ENCODE measurements at regions not wholly inside any gene's neighbourhood (a gene's known extent, or its start where the extent isn't known, plus 50 kb on each side); places are given as distances from the start of the nearest gene placed in this dataset.
A peak's percentile ranks its signal among the peaks of the same experiment; 100 is the strongest.
"Not testable (repeated sequence)": the region's sequence is repeated elsewhere in the genome, so short reads cannot be mapped to it uniquely, and the experiment has no call there.

DNA sequence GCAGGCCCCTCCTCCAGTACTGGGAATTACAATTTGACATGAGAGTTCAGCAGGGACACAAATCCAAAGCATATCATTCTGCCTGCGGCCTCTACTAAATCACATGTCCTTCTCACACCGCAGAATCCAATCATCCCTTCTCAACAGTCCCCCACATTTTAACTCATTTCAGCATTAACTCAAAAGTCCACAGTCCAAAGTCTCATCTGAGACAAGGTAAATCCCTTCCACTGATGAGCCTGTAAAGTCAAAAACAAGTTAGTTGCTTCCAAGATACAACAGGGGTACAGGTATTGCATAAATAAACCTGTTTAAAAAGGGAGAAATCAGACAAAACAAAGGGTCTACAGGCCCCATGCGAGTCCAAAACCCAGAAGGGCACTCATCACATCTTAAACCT is 64.0 kb downstream of the EBNA1BP2 start:
- DNase-seq (ENCODE audit: low read depth in 3 of 3), result no peak

DNA sequence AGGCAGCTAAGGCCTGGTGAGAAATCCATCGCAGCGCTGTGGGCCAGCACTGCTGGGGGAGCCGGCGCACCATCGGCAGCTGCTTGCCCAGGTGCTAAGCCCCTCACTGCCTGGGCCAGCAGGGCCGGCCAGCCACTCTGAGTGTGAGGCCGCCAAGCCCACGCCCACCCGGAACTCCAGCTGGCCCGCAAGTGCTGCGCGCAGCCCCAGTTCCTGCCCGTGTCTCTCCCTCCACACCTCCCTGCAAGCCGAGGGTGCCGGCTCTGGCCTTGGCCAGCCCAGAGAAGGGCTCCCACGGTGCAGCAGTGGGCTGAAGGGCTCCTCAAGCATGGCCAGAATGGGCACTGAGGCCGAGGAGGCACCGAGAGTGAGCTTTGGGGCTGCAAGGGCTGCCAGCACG is 64.4 kb downstream of the EBNA1BP2 start:
- DNase-seq (ENCODE audit: low read depth in 3 of 3), result no peak

DNA sequence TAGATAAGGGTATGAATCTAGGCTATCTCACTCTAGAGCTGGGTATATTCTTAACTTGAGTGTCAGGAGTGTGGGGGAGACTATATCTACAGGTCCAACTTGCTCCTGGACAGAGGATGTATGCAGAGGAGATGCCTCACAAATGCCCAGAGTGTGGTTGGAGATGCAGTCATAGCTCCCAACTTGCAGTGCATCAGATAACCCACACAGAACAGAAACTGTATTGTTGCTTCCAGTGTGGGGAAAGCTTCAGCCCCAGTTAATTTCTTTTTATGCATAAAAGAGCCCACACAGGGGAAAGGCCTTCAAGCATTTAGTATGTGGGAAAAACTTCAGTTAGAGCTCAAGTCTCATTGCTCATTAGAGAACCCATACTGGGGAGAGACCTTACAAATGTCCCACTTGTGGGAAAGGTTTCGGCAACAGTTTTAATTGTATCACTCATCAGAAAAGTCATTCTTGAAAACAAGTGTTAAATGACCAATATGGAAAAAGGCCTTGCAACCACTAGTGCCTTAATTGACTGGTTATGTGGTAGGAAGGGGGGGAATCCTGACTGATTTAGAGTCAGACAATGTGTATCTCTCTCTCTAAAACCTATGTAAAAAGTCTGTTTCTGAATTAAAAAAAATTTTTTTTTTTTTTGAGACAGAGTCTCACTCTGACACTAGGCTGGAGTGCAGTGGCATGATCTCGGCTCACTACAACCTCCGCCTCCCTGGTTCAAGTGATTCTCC is 67.9 kb downstream of the EBNA1BP2 start:
- no peak for DNase-seq (ENCODE audit: low read depth in 3 of 3)

GRCh38 chr1:43101061-43101460 is 71.0 kb downstream of the EBNA1BP2 start:
- no peak for DNase-seq (ENCODE audit: low read depth in 3 of 3)

DNA sequence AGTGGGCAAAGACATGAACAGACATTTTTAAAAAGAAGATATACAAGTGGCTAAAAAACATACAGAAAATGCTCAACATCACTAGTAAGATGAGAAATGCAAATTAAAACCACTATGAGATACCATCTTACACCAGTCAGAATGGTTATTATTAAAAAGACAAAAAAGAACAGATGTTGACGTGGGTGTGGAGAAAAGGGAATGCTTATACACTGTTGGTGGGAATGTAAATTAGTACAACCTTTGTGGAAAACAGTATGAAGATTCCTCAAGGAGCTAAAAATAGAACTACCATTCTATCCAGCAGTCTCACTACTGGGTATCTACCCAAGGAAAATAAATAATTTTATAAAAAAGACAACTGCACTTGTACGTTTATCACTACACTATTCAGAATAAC is 73.9 kb downstream of the EBNA1BP2 start:
- DNase-seq (ENCODE audit: low read depth in 3 of 3), result no peak

GRCh38 chr1:43096528-43096927 is 75.6 kb downstream of the EBNA1BP2 start:
- not testable (repeated sequence) for DNase-seq (ENCODE audit: low read depth in 3 of 3)

DNA sequence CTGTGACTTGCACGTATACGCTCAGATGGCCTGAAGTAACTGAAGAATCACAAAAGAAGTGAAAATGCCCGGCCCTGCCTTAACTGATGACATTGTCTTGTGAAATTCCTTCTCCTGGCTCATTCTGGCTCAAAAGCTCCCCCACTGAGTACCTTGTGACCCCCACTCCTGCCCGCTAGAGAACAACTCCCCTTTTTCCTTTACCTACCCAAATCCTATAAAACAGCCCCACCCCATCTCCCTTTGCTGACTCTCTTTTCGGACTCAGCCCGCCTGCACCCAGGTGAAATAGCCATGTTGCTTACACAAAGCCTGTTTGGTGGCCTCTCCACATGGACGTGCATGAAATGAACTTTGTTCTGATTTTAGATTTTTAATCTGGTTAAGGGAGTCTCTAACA is 81.3 kb downstream of the EBNA1BP2 start:
- DNase-seq (ENCODE audit: low read depth in 3 of 3), result not testable (repeated sequence)

DNA sequence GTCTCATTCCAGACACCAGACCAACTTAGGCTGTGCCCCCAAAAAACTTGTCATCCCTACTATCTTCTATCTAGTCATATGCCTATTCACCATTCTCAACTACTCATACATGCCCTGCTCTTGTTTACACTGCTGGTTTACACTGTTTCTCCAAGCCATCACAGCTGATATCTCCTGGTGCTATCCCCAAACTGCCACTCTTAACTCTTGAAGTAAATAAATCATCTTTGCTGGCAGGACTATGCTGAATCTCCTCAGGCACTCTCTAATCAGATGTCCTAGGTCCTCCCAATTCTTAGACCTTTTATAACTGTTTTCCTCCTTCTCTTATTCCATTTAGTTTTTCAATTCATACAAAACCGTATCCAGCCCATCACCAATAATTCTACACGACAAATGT is 81.9 kb downstream of the EBNA1BP2 start:
- DNase-seq (ENCODE audit: low read depth in 3 of 3), result not testable (repeated sequence)

DNA sequence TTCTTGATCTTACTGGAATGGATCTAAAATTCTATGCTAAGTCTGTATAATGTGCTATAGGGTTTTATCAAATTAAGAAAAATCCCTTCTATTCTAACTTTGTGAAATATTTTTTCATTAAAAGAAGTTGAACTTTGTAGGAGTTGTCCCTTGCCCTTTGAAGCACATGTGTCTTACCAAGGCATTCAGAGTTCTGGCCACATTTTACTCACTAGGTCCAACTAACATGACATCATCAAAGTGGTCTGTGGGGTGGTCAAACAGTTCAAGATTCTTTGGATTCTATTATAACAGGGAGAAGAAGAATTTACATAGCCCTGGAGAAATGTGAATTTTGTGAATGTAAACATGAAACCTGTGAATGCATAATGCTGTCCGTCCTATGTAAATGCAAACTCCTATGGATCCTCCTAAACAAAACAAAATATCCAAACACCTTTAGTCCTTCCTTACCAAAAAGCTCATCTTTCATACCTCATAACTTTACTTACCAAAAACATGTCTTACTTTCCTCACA is 88.7 kb downstream of the EBNA1BP2 start:
- DNase-seq (ENCODE audit: low read depth in 3 of 3), result no peak

DNA sequence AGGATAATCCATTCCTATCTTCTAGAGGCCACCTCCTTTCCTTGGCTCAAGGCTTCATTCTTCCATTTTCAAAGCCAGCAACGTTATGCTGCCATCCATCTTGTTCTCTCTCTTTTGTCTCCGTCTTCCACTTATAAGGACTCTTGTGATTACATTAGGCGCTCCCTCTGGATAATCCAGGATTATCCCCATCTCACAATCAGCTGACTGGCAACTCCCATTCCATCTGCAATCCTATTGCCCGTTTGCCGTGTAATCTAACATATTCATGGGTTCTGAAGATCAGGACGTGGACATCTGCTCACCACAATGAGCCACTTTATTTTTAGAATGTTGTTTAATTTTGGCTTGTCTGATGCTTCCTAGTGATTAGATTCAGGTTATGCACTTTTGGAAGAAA is 89.3 kb downstream of the EBNA1BP2 start:
- DNase-seq (ENCODE audit: low read depth in 3 of 3), result no peak

GRCh38 chr1:43077273-43077672 is 94.8 kb downstream of the EBNA1BP2 start:
- DNase-seq (ENCODE audit: low read depth in 3 of 3), result no peak

GRCh38 chr1:43074709-43075108 is 97.4 kb downstream of the EBNA1BP2 start:
- DNase-seq (ENCODE audit: low read depth in 3 of 3), result no peak

DNA sequence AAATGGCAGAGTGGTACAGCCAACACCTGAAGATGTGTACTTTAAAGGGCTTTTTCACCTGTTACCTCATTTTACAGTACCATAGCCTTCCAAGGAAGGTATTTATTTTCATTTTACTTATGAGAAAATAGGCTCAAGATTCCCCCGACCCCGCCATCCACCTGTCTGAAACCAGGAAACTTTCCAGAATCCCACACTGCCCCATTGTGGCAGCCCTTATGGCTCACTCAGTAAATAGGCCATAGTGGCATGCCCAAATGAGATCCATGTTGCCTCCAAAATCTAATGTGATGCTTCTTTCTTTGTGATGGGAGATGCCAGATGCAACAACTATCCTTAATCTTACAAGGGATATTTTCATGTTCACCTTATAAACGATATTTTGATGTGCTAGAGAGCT is 97.8 kb downstream of the EBNA1BP2 start:
- DNase-seq (ENCODE audit: low read depth in 3 of 3), result no peak

DNA sequence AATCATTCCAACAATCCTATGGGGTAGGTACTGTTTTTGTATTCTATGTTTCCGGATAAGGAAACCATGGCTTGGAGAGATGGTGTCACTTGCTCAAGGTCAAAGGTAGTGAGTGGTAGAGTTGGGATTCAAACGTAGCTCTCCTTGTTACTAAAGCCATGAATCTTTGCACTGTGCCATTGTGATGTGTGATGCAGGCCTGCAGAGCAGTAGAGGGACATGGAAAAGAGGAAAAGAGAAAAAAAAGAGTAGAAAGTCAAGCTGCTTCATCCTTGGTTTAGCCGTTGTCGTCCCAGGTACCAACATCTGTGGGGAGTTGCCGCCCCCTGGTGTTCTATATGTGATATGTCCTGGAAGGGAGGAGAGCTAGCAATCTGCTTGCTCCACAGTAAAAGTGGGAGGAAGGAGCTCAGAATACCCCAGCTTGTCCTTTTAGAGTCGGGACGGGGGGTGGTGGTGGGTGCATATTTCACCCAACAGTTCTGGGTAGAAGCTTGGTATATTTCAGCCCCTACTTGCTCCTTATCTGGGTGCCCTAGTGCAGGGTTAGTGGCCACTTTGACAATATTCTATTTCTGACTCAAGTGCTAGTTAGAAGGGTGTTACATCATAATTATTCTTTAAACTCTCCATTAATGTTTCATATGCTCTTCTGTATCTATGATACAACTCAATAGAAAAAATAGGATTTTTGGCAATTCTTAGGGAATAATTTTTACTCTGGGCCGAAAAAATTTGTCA is 98.4 kb downstream of the EBNA1BP2 start:
- peak; percentile 45 to 59 (median 54) for DNase-seq (ENCODE audit: low read depth in 3 of 3)

- DNase-seq (ENCODE audit: low read depth in 3 of 3), result no peak
Measured at GRCh38 chr1:43072314-43072713, 99.8 kb downstream of the EBNA1BP2 start.

DNA sequence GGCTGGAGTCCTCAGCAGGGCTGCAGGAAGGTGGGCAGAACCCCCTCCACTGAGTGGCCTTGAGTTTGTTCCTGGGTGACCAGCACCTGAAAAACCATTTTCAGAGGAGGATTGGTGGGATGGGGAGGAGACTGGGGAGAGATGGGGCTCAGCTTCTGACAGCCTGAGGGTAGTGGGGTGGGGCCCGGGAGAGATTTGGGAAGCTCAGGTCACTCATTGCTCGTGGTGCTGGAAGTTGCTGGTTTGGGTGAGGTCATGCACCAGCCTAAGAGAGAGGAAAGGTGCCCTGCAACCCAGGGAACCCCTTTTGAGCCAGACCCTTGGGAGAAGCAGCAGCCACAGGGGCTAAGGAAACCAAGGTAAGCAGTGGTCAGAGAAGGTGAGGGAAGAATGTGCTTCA is 100.8 kb downstream of the EBNA1BP2 start:
- DNase-seq (ENCODE audit: low read depth in 3 of 3), result no peak

GRCh38 chr1:43069461-43070050 is 102.5 kb downstream of the EBNA1BP2 start:
- DNase-seq (ENCODE audit: low read depth in 3 of 3), result no peak

- DNase-seq (ENCODE audit: low read depth in 3 of 3), result no peak
Measured at GRCh38 chr1:43068911-43069310, 103.2 kb downstream of the EBNA1BP2 start.

GRCh38 chr1:43067977-43068751 is 103.9 kb downstream of the EBNA1BP2 start:
- DNase-seq (ENCODE audit: low read depth in 3 of 3), result no peak

DNA sequence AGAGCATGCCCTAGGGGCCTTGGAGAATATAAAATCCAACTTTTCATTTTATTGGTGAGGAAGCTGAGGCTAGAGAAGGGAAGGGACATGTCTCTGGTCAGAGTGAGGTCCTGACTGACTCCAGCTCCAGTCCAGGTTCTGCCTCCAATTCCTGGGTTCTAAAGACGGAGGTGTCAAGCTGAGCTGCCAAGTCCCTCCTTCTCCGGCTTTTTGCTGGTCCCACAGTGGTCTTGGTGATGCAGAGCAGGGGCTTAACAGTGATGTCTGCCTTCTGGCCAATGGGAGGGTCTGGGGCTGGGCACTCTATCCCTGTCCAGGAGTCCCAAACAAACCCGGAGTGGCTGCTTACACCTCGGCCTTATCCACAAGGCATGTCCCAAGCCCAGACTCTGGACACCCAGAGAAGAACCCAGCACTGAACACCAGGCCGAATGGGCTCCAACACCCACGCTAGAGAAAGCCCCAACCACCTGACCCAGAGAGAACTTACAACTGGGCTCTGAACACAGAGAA is 104.8 kb downstream of the EBNA1BP2 start:
- no peak for DNase-seq (ENCODE audit: low read depth in 3 of 3)

GRCh38 chr1:43066578-43066977 is 105.5 kb downstream of the EBNA1BP2 start:
- no peak for DNase-seq (ENCODE audit: low read depth in 3 of 3)

Measured in stimulated activated CD4-positive, alpha-beta T cell treated with anti-CD3 and anti-CD28 coated beads, TNF-alpha, amount 100 ng/mL, for 48 hours (primary cell).